Sigmoid colon (tissue), 6 donors: ENCODE measurements at regions not wholly inside any gene's neighbourhood (a gene's known extent, or its start where the extent isn't known, plus 50 kb on each side); places are given as distances from the start of the nearest gene placed in this dataset.

Experiments used
- DNase-seq: peaks from one replicate; pipeline ENCODE4 v3.0.0-alpha.2; 2019
- H3K27ac ChIP-seq, 4 donors: fragments of 200-600 bp; sonication (generic); one replicate each; pipeline ENCODE4 v1.5.1; 2016 to 2019; ENCODE audit warnings: mild to moderate bottlenecking in 1 of 4
- H3K27me3 ChIP-seq, 3 donors: fragments of 200-600 bp; sonication (generic); one replicate each; pipeline ENCODE4 v1.5.1; 2019; ENCODE audit warnings: mild to moderate bottlenecking in 1 of 3
- H3K36me3 ChIP-seq, 4 donors: fragments of 200-600 bp; sonication (generic); one replicate each; pipeline ENCODE4 v1.5.1; 2016 to 2019
- H3K4me1 ChIP-seq, 4 donors: fragments of 200-600 bp; sonication (generic); one replicate each; pipeline ENCODE4 v1.5.1; 2017 to 2019
- H3K4me3 ChIP-seq, 4 donors: fragments of 200-600 bp; sonication (generic); one replicate each; pipeline ENCODE4 v1.5.1; 2017 to 2019; ENCODE audit warnings: mild to moderate bottlenecking in 2 of 4, moderate library complexity in 1 of 4
- H3K9me3 ChIP-seq, 4 donors: fragments of 200-600 bp in 3 of 4; sonication (generic) in 3 of 4; one replicate each; pipeline versions ENCODE4 v1.5.1 to v1.6.1; 2013 to 2019
- CTCF ChIP-seq, 4 experiments: fragments of 450-650 bp in 3 of 4; fragments of 200-600 bp in 1 of 4; IDR thresholded peaks; one replicate each; pipeline ENCODE4 v1.5.1; 2016 to 2019; ENCODE audit warnings: antibody characterized with exemption in 4 of 4, mild to moderate bottlenecking in 3 of 4, moderate library complexity in 2 of 4
- EP300 ChIP-seq, 4 donors: sonication (generic); formaldehyde crosslinking; IDR thresholded peaks; one replicate each; pipeline ENCODE4 v1.6.1; 2017; ENCODE audit warnings: antibody characterized with exemption in 4 of 4
- POLR2A ChIP-seq, 2 donors: fragments of 450-650 bp; IDR thresholded peaks; one replicate each; pipeline ENCODE4 v1.6.1; 2016; ENCODE audit warnings: antibody characterized with exemption in 2 of 2, mild to moderate bottlenecking in 2 of 2, moderate library complexity in 2 of 2
- POLR2AphosphoS5 ChIP-seq, 4 donors: sonication (generic); formaldehyde crosslinking; IDR thresholded peaks; one replicate each; pipeline ENCODE4 v1.6.1; 2017; ENCODE audit warnings: antibody characterized with exemption in 4 of 4
- WGBS, 2 donors: extraction: QIAGEN DNeasy Blood & Tissue Kit; methylation state at CpG; one replicate each; pipeline ENCODE4 v1.1.7; 2013; 5-methylcytosine and 5-hydroxymethylcytosine counted together
- intact Hi-C: fragments of 100-400 bp; cut with DNase I; formaldehyde crosslinking; loops from one replicate; pipeline ENCODE4 v1.15.1; 2023
- donor health status: healthy with polysubstance abuse.
- donor health status: healthy.

- no peaks in the 10 kb centered on the region for H3K27me3 ChIP-seq
- no peaks in the 10 kb centered on the region for H3K9me3 ChIP-seq
- TF ChIP-seq POLR2AphosphoS5 (IDR thresholded peaks at IDR 0.05) (no peak), EP300 (IDR thresholded peaks at IDR 0.05) (no peak), POLR2A (IDR thresholded peaks at IDR 0.05) (no peak), CTCF (IDR thresholded peaks at IDR 0.05) (no peak)
- 35 to 71% methylated on average over 2 of the region's 2 CpGs for WGBS, 2 donors
- DNase-seq: no peak
- intact Hi-C loops: no loop called here
- no peak overlapping the region for H3K4me3 ChIP-seq
- H3K4me1 ChIP-seq: no peaks in the 10 kb centered on the region
- H3K27ac ChIP-seq: no peak overlapping the region
- no peaks in the 10 kb centered on the region for H3K36me3 ChIP-seq
Measured at GRCh38 chr3:167151636-167152035, 228.5 kb downstream of the ZBBX start.

- no peaks in the 10 kb centered on the region for H3K9me3 ChIP-seq
- H3K4me3 ChIP-seq: no peak overlapping the region
- DNase-seq: no peak
- H3K27me3 ChIP-seq: no peaks in the 10 kb centered on the region
- intact Hi-C loops: no loop called here
- H3K27ac ChIP-seq: no peak overlapping the region
- WGBS, 2 donors: 74 to 83% methylated on average over 4 of the region's 4 CpGs
- TF ChIP-seq POLR2A (IDR thresholded peaks at IDR 0.05) (no peak), EP300 (IDR thresholded peaks at IDR 0.05) (no peak), POLR2AphosphoS5 (IDR thresholded peaks at IDR 0.05) (no peak), CTCF (IDR thresholded peaks at IDR 0.05) (no peak)
- H3K36me3 ChIP-seq: no peaks in the 10 kb centered on the region
- H3K4me1 ChIP-seq: no peaks in the 10 kb centered on the region
Measured at GRCh38 chr3:167148136-167148535, 232.0 kb downstream of the ZBBX start.

- 68 to 76% methylated on average over 3 of the region's 3 CpGs for WGBS, 2 donors
- Histone ChIP-seq H3K27ac (no peak overlapping the region), H3K4me1 (no peaks in the 10 kb centered on the region)
Measured at GRCh38 chr3:167146911-167147310, 233.2 kb downstream of the ZBBX start.

GRCh38 chr3:167125612-167126407, 254.3 kb downstream of the ZBBX start:
- Histone ChIP-seq H3K9me3 (no peaks in the 10 kb centered on the region), H3K36me3 (no peaks in the 10 kb centered on the region), H3K4me1 (no peaks in the 10 kb centered on the region), H3K4me3 (no peak overlapping the region), H3K27me3 (no peaks in the 10 kb centered on the region), H3K27ac (no peak overlapping the region)
- DNase-seq: no peak
- intact Hi-C loops: no loop called here
- 89 to 92% methylated on average over 3 of the region's 3 CpGs for WGBS, 2 donors
- no peak for TF ChIP-seq EP300 (IDR thresholded peaks at IDR 0.05)
- TF ChIP-seq CTCF (IDR thresholded peaks at IDR 0.05): no peak
- TF ChIP-seq POLR2AphosphoS5 (IDR thresholded peaks at IDR 0.05): no peak
- TF ChIP-seq POLR2A (IDR thresholded peaks at IDR 0.05): no peak

More at GRCh38 chr3:167146911-167147310, 233.2 kb downstream of the ZBBX start:
- H3K4me3 ChIP-seq: no peak overlapping the region
- no peaks in the 10 kb centered on the region for H3K36me3 ChIP-seq
- H3K9me3 ChIP-seq: no peaks in the 10 kb centered on the region
- no peaks in the 10 kb centered on the region for H3K27me3 ChIP-seq
- DNase-seq: no peak
- intact Hi-C loops: no loop called here
- TF ChIP-seq POLR2AphosphoS5 (IDR thresholded peaks at IDR 0.05): no peak
- TF ChIP-seq EP300 (IDR thresholded peaks at IDR 0.05): no peak
- TF ChIP-seq POLR2A (IDR thresholded peaks at IDR 0.05): no peak
- no peak for TF ChIP-seq CTCF (IDR thresholded peaks at IDR 0.05)

- no peak for DNase-seq
- H3K27ac ChIP-seq: no peak overlapping the region
- no peaks in the 10 kb centered on the region for H3K4me1 ChIP-seq
- TF ChIP-seq EP300 (IDR thresholded peaks at IDR 0.05) (no peak), POLR2AphosphoS5 (IDR thresholded peaks at IDR 0.05) (no peak), POLR2A (IDR thresholded peaks at IDR 0.05) (no peak), CTCF (IDR thresholded peaks at IDR 0.05) (no peak)
- 76 to 78% methylated on average over 1 of the region's 1 CpG for WGBS, 2 donors
- no peaks in the 10 kb centered on the region for H3K9me3 ChIP-seq
- H3K27me3 ChIP-seq: no peaks in the 10 kb centered on the region
- no peaks in the 10 kb centered on the region for H3K36me3 ChIP-seq
- H3K4me3 ChIP-seq: no peak overlapping the region
- intact Hi-C loops: no loop called here
Measured at GRCh38 chr3:167120828-167121227, 259.3 kb downstream of the ZBBX start.
